22Rv1 (cell line): ENCODE measurements at regions not wholly inside any gene's neighbourhood (a gene's known extent, or its start where the extent isn't known, plus 50 kb on each side); places are given as distances from the start of the nearest gene placed in this dataset.
"Not testable (repeated sequence)": the region's sequence is repeated elsewhere in the genome, so short reads cannot be mapped to it uniquely, and the experiment has no call there.

Experiments used
- CTCF ChIP-seq: fragments of 450-650 bp; IDR thresholded peaks from 2 replicates; pipeline ENCODE4 v1.5.1; 2017; ENCODE audit warnings: mild to moderate bottlenecking
- ZFX ChIP-seq: fragments of 450-650 bp; IDR thresholded peaks from 2 replicates; pipeline ENCODE4 v1.6.1; 2017; ENCODE audit warnings: antibody characterized with exemption, borderline replicate concordance

- not testable (repeated sequence) for TF ChIP-seq CTCF, ZFX
These were observed 395.2 kb downstream of the HGF start for GRCh38 chr7:81374641-81375040.
